Effector CD4-positive, alpha-beta T cell (primary cell): ENCODE measurements at regions not wholly inside any gene's neighbourhood (a gene's known extent, or its start where the extent isn't known, plus 50 kb on each side); places are given as distances from the start of the nearest gene placed in this dataset.
"Not testable (repeated sequence)": the region's sequence is repeated elsewhere in the genome, so short reads cannot be mapped to it uniquely, and the experiment has no call there.

Experiments used
- DNase-seq: peaks from one replicate; pipeline ENCODE4 v3.0.0-alpha.2; 2020

DNA sequence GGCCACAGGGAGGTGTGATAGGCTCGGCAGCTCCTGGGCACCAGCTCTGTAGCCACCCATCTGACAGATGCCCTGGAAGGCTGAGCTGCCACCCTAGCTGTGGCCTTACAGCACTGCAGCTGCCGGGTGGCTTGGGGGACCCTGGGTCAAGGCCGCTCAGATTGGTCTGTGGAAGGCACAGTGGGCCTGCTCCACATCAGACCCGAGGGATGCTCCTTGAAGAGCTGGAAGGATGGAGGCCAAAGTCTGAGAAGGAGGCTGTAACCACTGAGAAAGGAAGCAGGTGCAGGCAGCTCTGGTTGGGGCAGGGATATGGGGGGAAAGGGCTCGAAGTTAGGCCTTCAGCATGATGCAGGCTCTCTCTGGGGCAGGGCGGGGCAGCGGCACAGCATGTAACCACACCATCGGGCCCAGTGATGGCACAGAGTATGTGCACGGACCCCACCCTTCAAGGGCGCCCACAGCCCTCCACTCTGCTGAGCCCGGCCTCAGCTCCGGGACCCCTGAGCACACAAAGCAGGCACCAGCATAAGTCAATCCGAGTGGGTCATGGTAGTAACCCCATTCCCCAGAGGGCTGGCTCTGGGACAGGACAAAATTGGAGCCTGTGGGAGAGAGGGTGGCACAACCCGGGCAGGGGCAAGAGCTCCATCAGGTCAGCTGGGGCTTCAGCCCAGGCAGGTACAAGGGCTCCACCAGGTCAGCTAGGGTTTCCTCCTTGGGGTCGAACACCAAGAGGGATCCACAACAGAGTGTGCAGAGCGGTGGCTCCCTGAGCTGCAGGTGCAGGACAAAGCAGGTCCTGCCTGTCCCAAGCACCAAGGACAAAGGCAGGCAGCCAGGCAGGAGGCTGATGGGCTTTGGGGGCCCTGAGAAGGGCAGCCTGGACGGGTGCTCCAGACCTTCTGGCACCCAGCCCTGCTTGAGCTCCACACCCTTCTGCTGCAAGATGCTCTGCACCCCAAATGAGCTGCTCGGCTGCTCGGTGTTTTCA lies 1511.1 kb downstream of the BRD1 start:
- DNase-seq, result no peak

DNA sequence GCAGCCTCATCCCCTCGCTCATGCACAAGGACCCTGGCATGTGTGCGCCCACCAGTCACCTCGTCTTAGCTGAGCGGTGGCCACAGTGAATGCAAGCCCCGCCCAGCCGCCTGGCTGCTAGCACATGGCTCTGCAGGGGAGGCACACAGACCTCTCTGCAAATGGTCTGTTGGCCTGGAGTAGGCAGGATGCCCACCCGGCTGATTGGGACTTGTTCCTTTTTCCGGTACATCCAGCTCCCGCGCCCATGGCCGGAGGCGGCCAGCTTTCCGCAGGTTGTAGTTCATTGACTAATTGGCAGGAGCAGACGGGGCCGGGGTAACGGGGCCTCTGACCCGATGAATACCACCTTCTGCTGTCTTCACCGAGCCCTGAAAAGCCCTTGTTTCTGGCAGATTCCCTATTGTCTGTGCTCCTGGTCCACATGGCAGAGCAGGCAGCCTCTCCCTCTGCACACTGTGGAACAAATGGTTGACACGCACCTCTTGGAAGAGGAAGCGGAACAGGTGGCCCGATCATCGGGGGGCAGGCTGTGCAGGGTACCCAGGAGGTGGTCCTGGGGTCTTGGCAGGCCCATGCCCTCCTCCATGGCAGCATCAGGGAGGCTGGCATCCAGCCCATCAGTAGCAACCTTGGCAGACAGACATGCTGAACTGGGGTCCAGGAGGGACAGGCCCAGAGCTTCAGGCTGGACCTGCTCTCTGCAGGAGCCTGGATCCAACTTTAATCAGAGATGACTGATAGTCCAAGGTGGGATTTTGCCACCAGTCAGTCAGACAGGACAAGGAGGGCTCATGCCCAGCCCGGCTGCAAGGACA lies 1512.0 kb downstream of the BRD1 start:
- DNase-seq, result no peak

DNA sequence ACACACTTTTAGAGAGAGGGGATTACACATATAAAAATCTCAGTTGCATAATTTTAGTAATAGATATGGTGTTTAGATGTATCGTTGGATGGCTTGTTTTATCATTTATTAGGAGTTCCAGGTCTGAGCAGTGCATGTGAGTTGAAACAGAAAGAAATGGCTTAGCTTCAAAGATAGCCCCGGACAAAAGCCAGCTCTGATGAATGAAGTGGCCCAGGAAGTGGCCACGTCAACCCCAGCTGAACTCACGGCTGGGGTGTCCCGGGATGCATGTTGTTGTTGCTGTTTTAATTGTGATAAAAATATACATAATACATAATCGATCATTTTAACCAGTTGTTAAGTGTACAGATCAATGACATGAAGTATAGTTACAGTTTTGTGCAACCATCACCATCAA lies 1513.6 kb downstream of the BRD1 start:
- DNase-seq, result no peak

GRCh38 chr22:48313175-48313830 lies 1514.4 kb downstream of the BRD1 start:
- no peak for DNase-seq

DNA sequence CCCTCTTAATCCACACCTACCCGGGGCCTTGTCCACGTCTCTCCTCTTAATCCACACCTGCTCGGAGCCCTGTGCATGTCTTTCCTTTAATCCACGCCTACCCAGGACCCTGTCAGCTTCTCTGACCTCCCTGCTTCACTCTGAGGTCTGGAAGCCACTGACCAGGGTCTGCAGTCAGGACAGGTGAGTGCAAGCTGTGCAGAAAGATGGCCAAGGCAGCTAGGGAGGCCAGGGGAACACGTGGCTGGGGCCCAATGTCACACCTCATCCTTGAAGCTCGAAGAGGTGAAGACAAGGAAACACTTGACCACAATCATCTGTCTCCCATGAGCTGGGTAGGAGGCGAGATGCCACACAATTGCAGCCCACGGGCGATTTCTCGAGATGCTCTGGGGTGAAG lies 1516.9 kb downstream of the BRD1 start:
- DNase-seq, result no peak

GRCh38 chr22:48310289-48310688 lies 1517.4 kb downstream of the BRD1 start:
- DNase-seq, result no peak

DNA sequence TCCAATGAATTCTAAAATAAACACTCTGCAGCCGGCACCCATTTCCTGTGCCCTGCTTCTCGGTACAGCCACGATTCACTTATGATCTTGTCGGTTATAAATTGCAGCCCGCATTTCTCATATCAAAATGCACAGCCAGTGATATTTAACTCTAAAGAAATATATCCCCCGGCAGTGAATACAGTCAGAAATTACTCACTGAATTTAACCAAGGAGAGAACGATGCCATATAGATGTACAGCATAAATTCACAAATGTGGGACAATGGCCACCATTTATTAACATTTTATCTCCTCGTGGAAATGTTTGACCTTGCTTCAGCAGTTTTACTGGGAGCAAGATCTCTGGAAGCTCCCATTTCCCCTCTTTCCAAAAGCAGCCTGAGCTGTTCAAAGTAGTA lies 1517.8 kb downstream of the BRD1 start:
- DNase-seq, result no peak

GRCh38 chr22:48309115-48309705 lies 1518.5 kb downstream of the BRD1 start:
- DNase-seq, result no peak

- DNase-seq, result no peak
Measured at GRCh38 chr22:48307931-48308330, 1519.7 kb downstream of the BRD1 start.

GRCh38 chr22:48306785-48307510 lies 1520.7 kb downstream of the BRD1 start:
- DNase-seq, result no peak

DNA sequence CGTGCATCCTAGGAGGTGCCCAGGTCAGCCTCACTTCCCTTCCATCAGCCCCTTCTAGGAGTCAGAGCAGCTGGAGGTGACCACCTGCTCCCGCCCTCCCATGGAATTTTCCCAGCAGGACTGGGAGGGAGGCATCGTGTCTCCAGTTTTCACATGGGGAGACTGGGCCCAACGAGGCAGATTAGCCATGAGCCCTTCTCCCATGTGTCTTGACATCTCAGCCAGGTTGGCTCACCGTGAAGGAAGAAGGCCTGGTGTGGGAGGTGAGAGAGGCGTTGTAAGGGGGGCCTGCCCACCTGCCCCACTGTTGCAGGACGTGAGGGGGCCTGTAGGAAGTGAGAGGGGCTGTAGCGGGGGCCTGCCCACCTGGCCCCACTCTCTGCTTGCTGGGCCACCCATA lies 1521.4 kb downstream of the BRD1 start:
- DNase-seq, result no peak

DNA sequence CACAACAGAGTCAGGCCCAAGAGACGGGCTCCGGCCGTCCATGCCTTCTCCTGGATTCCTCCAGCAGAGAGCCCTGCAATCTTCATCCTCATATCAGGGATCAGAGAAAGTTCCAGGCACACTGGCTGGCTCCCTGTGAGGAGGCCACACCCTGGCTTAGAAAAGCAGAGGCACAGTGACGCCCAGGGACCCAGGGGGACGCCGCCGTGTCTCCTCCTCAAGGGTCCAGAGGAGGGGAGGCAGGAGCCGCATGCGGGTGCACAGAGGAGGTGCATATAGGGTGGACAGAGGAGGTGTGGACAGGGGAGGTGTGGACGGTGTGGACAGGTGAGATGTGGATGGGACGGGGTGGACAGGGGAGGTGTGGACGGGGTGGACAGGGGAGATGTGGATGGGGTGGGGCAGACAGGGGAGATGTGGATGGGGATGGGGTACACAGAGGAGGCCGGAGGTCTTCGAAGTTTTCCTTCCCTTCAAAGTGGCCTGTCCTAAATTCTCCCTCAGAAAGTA lies 1521.9 kb downstream of the BRD1 start:
- no peak for DNase-seq

- no peak for DNase-seq
Measured at GRCh38 chr22:48303369-48303725, 1524.3 kb downstream of the BRD1 start.

DNA sequence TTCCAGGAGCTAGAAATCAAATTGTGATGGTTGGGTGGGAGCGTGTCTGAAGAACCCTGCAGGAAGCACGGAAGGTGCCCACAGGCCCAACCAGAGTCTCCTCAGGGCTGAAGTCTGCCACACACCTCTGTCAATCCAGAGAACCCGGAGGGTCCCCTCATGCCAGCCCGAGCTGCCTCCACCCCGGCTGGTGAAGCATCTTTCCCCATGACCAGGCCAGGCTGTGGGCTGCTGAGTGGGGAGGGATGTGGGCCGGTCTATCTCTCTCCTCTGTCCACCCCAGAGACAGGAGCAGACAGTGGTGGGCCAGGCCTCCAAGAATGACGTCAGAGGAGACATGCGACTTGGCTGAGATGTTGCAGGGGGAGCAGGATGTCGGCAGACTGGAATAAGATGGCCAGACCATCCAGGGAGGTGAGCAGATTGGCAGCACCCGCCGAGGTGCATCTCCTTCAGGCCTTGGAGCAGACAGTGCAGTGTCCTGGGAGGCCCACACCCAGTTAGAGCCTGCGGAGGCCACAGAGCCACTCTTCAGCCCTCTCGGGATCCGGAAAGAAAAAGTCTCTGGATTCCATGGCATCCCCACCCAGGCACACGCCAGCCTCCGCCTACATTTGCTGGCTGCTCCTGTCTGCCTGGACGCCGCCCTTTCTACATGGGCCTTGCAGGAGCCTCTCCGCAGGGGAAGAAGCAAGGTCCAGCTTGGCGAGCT lies 1524.9 kb downstream of the BRD1 start:
- DNase-seq, result no peak

GRCh38 chr22:48301908-48302307 lies 1525.8 kb downstream of the BRD1 start:
- DNase-seq, result no peak

DNA sequence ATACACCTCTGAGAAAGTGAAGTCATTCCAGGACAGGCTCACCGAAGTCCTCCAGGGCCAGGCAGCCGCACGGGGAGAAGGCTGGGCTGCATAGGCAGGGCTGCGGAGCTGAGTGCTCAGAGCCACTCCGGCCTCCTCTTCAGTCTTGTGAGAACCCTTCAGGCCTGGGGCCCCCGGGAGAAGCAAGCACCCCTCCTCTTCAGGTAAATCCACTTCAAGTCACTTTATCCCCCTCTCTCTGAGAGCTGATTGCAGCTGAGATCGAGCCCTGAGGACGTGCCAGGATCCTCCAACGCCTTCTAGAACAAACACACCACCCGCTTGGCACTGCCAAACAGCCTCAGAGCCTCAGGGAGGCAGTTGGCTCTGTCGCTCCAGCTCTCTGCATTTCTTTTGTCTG lies 1526.3 kb downstream of the BRD1 start:
- DNase-seq, result no peak

GRCh38 chr22:48300877-48301276 lies 1526.8 kb downstream of the BRD1 start:
- no peak for DNase-seq

- no peak for DNase-seq
Measured at GRCh38 chr22:48299801-48300200, 1527.9 kb downstream of the BRD1 start.

DNA sequence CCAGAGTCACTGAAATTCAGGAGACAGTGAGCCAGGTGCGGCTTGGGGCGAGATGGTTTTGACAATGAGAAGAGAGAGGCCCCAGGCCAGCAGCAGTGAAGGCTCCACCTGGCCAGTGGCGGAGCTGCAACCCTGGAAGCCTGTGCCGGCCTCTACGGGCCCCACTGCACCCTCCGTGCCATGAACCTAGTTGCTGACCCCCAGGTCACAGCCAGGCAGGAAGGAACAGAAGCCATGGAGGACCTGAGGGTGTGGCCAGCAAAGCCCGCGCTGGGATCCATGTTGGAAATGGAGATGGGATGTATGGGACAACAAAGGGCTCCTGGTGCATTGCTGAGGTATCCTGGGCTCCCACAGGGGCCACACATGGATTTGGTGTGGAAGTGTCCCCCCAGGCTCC lies 1528.5 kb downstream of the BRD1 start:
- no peak for DNase-seq

- no peak for DNase-seq
Measured at GRCh38 chr22:48297296-48297695, 1530.4 kb downstream of the BRD1 start.

- DNase-seq, result not testable (repeated sequence)
Measured at GRCh38 chr22:48289954-48290353, 1527.5 kb downstream of the TBC1D22A start.
